ENCODE measurements at regions not wholly inside any gene's neighbourhood (a gene's known extent, or its start where the extent isn't known, plus 50 kb on each side); places are given as distances from the start of the nearest gene placed in this dataset.

DNA sequence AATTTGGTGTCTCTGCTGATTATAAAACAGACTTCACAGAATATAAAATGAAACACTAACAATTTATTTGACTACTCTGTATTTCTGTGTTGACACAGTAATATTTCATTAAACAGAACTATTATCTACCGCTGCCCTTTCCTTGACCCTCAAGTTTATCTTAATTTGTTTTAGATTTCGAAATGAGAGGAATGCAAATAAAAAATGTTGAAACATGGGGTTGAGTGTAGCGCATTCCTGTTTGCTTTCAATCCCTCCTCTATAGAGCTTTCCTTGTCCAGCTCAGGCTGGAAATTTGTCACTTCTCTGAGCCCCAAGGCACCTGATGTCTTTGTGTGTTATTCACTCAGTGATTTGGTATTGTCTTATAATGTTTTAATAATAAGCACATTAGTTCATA is 550.2 kb downstream of the ZBBX start (continued):
- TF ChIP-seq MLXIP (CRISPR knock-in tag; IDR thresholded peaks at IDR 0.05; ENCODE audit: borderline replicate concordance) (no peak), ZFYVE20 (CRISPR knock-in tag; IDR thresholded peaks at IDR 0.05; ENCODE audit: borderline replicate concordance, low read depth) (no peak), NBN (conservative IDR thresholded peaks at IDR 0.05) (no peak), UBTF (CRISPR knock-in tag; IDR thresholded peaks at IDR 0.05) (no peak), FOXO4 (CRISPR knock-in tag; conservative IDR thresholded peaks at IDR 0.05) (no peak), ZNF766 (CRISPR knock-in tag; IDR thresholded peaks at IDR 0.05; ENCODE audit: borderline replicate concordance) (no peak), RFX3 (CRISPR knock-in tag; IDR thresholded peaks at IDR 0.05) (no peak), NPAS2 (CRISPR knock-in tag; IDR thresholded peaks at IDR 0.05; ENCODE audit: borderline replicate concordance) (no peak), TAF15 (IDR thresholded peaks at IDR 0.05; ENCODE audit: low read depth, low read length, poor library complexity, severe bottlenecking) (no peak), ZSCAN9 (CRISPR knock-in tag; IDR thresholded peaks at IDR 0.05; ENCODE audit: borderline replicate concordance) (peak; percentile 82; the same call in 1 of the 2 replicates), PTBP1 (IDR thresholded peaks at IDR 0.05; ENCODE audit: low read depth, low read length, poor library complexity, severe bottlenecking) (no peak), SMAD9 (CRISPR knock-in tag; IDR thresholded peaks at IDR 0.05) (no peak), RORA (CRISPR knock-in tag; IDR thresholded peaks at IDR 0.05) (no peak)
- TF ChIP-seq, protein P1, sequence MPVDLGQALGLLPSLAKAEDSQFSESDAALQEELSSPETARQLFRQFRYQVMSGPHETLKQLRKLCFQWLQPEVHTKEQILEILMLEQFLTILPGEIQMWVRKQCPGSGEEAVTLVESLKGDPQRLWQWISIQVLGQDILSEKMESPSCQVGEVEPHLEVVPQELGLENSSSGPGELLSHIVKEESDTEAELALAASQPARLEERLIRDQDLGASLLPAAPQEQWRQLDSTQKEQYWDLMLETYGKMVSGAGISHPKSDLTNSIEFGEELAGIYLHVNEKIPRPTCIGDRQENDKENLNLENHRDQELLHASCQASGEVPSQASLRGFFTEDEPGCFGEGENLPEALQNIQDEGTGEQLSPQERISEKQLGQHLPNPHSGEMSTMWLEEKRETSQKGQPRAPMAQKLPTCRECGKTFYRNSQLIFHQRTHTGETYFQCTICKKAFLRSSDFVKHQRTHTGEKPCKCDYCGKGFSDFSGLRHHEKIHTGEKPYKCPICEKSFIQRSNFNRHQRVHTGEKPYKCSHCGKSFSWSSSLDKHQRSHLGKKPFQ (CRISPR knock-in tag; IDR thresholded peaks at IDR 0.05; ENCODE audit: insufficient replicate concordance), result no peak
- TF ChIP-seq, protein P2, sequence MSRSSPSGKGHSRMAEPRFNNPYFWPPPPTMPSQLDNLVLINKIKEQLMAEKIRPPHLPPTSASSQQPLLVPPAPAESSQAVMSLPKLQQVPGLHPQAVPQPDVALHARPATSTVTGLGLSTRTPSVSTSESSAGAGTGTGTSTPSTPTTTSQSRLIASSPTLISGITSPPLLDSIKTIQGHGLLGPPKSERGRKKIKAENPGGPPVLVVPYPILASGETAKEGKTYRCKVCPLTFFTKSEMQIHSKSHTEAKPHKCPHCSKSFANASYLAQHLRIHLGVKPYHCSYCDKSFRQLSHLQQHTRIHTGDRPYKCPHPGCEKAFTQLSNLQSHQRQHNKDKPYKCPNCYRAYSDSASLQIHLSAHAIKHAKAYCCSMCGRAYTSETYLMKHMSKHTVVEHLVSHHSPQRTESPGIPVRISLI (CRISPR knock-in tag; IDR thresholded peaks at IDR 0.05; ENCODE audit: borderline replicate concordance), result no peak
- TF ChIP-seq, protein P3, sequence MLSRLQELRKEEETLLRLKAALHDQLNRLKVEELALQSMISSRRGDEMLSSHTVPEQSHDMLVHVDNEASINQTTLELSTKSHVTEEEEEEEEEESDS (CRISPR knock-in tag; IDR thresholded peaks at IDR 0.05; ENCODE audit: borderline replicate concordance), result no peak
- TF ChIP-seq, protein P4, sequence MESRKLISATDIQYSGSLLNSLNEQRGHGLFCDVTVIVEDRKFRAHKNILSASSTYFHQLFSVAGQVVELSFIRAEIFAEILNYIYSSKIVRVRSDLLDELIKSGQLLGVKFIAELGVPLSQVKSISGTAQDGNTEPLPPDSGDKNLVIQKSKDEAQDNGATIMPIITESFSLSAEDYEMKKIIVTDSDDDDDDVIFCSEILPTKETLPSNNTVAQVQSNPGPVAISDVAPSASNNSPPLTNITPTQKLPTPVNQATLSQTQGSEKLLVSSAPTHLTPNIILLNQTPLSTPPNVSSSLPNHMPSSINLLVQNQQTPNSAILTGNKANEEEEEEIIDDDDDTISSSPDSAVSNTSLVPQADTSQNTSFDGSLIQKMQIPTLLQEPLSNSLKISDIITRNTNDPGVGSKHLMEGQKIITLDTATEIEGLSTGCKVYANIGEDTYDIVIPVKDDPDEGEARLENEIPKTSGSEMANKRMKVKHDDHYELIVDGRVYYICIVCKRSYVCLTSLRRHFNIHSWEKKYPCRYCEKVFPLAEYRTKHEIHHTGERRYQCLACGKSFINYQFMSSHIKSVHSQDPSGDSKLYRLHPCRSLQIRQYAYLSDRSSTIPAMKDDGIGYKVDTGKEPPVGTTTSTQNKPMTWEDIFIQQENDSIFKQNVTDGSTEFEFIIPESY (CRISPR knock-in tag; IDR thresholded peaks at IDR 0.05), result no peak

Measured in HepG2 (cell line).